Activated CD8-positive, alpha-beta memory T cell treated with anti-CD3 and anti-CD28 coated beads, Interleukin-2, amount 10 ng/mL, durations not matched to agents 7 days and 5 days (primary cell): ENCODE measurements at regions not wholly inside any gene's neighbourhood (a gene's known extent, or its start where the extent isn't known, plus 50 kb on each side); places are given as distances from the start of the nearest gene placed in this dataset.

Source experiments
- ATAC-seq: fragments of 150-1000 bp; cut with Tn5 transposase; one replicate; pipeline ENCODE4 v1.10.0; 2021; ENCODE audit warnings: moderate library complexity
- CTCF ChIA-PET: fragments of 350-600 bp; sonication (Branson Sonifier 250); formaldehyde crosslinking; loops from one replicate; lab custom pipeline; 2021; ENCODE audit warnings: antibody characterized with exemption; lab: Charles Lee
- DNase-seq: peaks from one replicate; pipeline ENCODE4 v3.0.0-alpha.2; 2020
- H3K27ac Mint-ChIP-seq: one replicate; pipeline ENCODE4 v1.8.0; 2021; ENCODE audit warnings: mild to moderate bottlenecking, mixed read lengths
- H3K27me3 Mint-ChIP-seq: one replicate; pipeline ENCODE4 v1.8.0; 2021; ENCODE audit warnings: mixed read lengths
- H3K36me3 Mint-ChIP-seq: one replicate; pipeline ENCODE4 v1.8.0; 2021; ENCODE audit warnings: mild to moderate bottlenecking, mixed read lengths
- H3K4me1 Mint-ChIP-seq: one replicate; pipeline ENCODE4 v1.8.0; 2021; ENCODE audit warnings: mixed read lengths
- H3K4me3 Mint-ChIP-seq: one replicate; pipeline ENCODE4 v1.8.0; 2021; ENCODE audit warnings: mild to moderate bottlenecking, moderate library complexity, mixed read lengths
- H3K9me3 Mint-ChIP-seq: one replicate; pipeline ENCODE4 v1.8.0; 2022; ENCODE audit warnings: low read depth, mixed read lengths

DNA sequence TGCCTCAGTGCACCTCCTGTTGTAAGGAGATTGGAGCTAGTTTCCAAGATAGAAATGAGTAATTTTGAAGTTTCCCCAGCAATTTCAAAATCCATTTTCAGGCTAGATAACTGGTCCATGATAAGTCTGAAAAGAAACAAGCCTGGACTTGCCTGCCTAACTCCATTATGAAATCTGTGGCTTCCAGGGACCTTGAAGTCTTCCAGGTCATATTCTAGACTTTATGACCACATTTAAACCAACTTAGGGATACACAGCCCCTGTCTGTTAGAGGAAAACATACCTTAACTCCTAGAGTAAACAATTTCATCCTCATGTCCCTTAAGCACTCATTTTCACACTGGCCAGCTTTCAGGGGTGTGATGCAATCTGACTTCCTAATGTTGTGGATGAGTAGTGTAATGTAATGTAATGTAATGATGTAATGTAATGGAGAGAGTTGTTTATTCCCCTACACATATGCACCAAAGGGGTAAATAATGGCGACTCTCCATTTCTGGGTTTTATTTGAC is 96.7 kb upstream of the FAM20A start:
- H3K4me1 Mint-ChIP-seq = no peaks in the 10 kb centered on the region
- CTCF ChIA-PET = no interaction called here
- H3K4me3 Mint-ChIP-seq = no peak overlapping the region
- H3K27ac Mint-ChIP-seq = no peak overlapping the region
- H3K9me3 Mint-ChIP-seq = no peaks in the 10 kb centered on the region
- no peaks in the 10 kb centered on the region for H3K36me3 Mint-ChIP-seq
- ATAC-seq = no peak
- DNase-seq = no peak
- peaks cover 4% of the 10 kb centered on the region for H3K27me3 Mint-ChIP-seq

DNA sequence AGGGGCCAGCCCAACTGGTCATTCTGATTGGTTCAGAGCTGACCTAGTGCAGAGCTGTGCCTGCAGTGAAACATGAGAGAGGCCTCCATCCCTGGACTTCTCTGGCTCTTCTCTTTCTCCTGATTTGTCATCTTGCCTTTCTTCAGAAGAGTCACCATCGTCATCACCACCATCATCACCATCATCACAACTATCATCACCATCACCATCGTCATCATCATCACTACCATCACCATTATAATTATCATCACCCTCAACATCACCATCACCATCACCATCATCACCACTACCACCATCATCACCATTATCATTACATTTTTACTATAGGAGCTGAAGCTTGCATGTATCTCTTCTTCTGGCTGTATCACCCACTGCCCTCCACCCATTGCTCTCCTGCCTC is 94.5 kb upstream of the FAM20A start:
- CTCF ChIA-PET = no interaction called here
- Mint-ChIP-seq H3K27me3 (peaks cover 4% of the 10 kb centered on the region), H3K4me3 (no peak overlapping the region), H3K9me3 (no peaks in the 10 kb centered on the region), H3K27ac (no peak overlapping the region), H3K4me1 (no peaks in the 10 kb centered on the region), H3K36me3 (no peaks in the 10 kb centered on the region)
- ATAC-seq (no peak), DNase-seq (no peak)

DNA sequence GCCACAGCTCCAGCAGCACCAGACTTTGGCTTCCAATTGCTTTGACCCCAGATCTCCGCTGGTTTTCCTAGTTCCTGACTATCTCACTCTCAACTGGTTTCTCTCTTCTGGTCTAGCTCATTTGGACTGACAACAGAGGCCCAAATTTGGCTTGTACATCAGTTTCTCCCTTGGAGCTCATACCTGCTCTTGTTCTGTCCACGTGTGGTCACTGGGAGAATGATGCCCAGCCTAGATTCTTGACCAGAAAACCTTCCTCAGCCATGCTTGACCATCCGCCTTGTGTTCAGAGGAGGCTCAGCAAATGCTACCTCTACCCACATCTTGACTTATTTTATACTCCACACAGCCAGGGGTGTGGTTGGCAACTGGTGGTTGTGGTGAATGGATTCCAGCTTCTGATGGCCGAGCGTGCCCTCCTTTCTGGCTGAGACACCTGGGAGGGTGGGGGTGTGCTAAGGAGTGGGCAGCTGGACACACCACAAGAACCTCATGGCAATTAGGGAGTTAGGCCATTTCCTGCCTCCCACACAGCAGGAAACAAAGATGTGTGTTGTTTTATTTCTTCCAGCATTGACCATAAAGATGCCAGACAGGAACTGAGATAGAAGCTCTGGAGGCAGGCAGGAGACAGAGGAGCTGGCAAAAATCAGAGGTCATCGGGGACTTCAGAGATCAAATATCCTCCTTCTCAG is 93.8 kb upstream of the FAM20A start:
- CTCF ChIA-PET = no interaction called here
- Mint-ChIP-seq H3K4me3 (no peak overlapping the region), H3K9me3 (no peaks in the 10 kb centered on the region), H3K27me3 (peaks cover 4% of the 10 kb centered on the region), H3K4me1 (no peaks in the 10 kb centered on the region), H3K36me3 (no peaks in the 10 kb centered on the region), H3K27ac (no peak overlapping the region)
- no peak for DNase-seq
- no peak for ATAC-seq

DNA sequence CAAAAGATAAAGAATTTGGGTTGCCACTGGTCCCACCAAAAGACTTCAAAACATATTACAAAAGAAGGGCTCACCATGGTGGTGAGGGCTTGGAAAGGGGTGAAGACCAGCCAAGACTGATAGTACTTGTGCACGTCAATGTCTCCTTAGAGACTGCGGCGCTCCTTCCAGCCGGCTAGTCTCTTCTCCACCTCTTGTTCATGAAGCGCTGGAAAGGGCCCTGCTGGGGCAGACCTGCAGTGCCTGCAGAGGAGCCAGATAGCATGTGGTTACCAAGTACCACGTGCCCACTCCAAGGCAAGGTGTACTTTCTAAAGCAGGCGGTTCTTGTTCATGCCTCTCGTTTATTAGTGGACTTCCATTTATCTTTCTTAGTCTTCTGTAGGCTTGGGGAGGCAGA is 92.7 kb upstream of the FAM20A start:
- ATAC-seq (no peak), DNase-seq (no peak)
- H3K4me3 Mint-ChIP-seq = no peak overlapping the region
- no peak overlapping the region for H3K27ac Mint-ChIP-seq
- peaks cover 4% of the 10 kb centered on the region for H3K27me3 Mint-ChIP-seq
- H3K9me3 Mint-ChIP-seq = no peaks in the 10 kb centered on the region
- CTCF ChIA-PET = no interaction called here
- no peaks in the 10 kb centered on the region for H3K4me1 Mint-ChIP-seq
- no peaks in the 10 kb centered on the region for H3K36me3 Mint-ChIP-seq

DNA sequence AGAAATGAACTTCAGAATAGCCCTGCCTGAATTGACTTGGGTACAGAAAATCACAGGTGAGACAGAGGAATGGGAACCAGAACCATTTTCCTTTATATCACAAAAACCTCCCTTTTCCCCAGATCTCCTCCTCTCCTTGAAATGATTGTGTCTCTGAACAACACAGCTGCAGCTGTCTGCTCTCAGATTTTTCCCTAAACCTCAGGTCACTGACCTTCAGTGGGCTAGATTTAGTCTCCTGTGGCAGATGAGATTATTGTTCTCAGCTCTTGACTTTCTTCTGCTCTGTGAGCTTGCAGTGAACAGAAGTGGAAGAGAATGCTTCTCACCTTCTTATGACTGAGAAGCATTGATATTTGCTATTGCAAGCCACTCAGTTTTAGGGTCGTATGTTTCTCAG is 92.3 kb upstream of the FAM20A start:
- Mint-ChIP-seq H3K27ac (no peak overlapping the region), H3K4me3 (no peak overlapping the region), H3K4me1 (no peaks in the 10 kb centered on the region), H3K36me3 (no peaks in the 10 kb centered on the region), H3K27me3 (peaks cover 4% of the 10 kb centered on the region), H3K9me3 (no peaks in the 10 kb centered on the region)
- CTCF ChIA-PET = no interaction called here
- ATAC-seq (no peak), DNase-seq (no peak)

DNA sequence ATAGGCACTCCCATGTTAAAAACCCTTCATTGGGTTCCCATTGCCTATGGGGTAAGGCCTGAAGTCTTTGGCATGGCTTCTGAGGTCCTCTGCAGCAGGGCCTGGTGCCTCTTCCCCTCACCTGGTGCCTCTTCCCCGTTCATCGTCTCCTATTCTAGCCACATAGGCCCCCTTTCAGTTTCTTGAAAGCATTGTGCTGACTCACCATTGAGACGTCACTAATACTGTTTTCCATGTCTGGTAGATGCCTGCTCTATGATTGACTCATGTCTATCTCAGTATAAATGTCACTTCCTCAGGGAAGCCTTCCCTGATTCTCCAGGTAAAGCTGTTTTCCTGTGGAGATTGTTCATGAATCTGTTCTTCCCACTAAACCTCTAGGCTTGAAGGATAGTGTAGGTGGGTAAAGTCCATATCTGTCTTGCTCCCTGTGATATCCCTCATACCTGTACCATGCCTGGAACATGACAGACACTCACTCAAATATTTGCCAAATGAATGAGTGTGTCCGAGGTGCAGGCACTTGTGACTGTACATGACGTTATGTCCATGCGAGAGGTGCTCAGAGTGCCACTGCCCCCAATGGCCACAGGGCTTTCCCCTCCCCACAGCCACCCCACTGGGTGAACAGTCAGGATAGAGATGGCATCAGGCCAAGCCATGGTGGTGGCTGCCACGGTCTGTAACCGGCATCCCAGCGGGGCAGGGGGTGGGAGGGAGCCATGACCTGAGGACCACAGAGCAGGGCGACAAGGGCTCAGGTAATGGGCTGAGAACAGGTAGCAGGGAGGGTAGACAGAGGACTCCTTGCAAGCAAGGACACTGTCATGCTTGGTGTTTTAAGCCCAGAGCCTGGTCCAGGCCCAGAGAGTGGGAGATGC is 85.2 kb upstream of the FAM20A start:
- Mint-ChIP-seq H3K27ac (no peak overlapping the region), H3K4me3 (no peak overlapping the region), H3K27me3 (peaks cover 2% of the 10 kb centered on the region), H3K4me1 (no peaks in the 10 kb centered on the region), H3K9me3 (no peaks in the 10 kb centered on the region), H3K36me3 (no peaks in the 10 kb centered on the region)
- no peak for DNase-seq
- CTCF ChIA-PET = no interaction called here
- no peak for ATAC-seq

DNA sequence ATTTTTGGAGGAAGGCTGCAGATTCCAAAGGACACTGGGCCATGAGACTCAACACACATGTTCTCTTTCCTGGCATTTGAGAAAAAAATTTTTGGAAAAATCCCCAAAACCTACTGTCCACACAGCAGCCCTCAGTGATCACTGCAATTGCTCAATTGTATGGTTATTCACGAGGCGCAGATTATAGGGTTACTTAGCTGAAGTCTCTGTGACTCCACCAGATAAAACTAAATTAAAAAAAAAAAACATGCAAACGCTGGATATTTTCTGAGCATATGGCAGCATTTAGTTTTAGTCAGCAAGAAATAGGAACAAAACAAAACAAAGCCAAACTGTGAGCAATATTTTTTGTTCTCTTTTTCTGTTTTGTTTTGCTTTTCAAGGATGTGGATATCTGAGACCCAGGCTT is 83.8 kb upstream of the FAM20A start:
- H3K9me3 Mint-ChIP-seq = no peaks in the 10 kb centered on the region
- H3K4me1 Mint-ChIP-seq = no peaks in the 10 kb centered on the region
- H3K27me3 Mint-ChIP-seq = peaks cover 2% of the 10 kb centered on the region
- DNase-seq (no peak), ATAC-seq (no peak)
- no peak overlapping the region for H3K27ac Mint-ChIP-seq
- no peaks in the 10 kb centered on the region for H3K36me3 Mint-ChIP-seq
- CTCF ChIA-PET = no interaction called here
- no peak overlapping the region for H3K4me3 Mint-ChIP-seq

DNA sequence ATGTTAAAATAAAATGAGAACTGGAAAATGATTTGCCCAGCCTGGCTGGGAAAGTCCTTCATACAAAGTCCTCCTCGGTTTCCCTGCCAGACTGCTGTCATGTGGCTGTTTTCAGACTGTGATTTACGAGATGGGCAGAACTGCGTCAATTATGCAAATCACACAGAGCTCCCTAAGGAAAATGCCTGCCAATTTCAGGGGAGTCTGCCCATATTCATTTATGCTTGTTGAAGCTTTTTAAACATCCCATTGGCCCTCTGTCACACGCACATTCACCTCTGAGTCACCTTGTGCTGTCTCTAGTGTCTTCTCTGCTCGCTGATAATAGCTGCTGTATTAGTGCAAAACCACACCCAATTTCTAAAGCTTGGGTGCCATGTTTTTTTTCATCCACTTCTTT is 81.7 kb upstream of the FAM20A start:
- ATAC-seq = no peak
- CTCF ChIA-PET = interaction anchor here (2.0 kb wide), 1 partner anchor 12 kb away, joined by 5 read pairs; no protein-coding TSS in a partner anchor

DNA sequence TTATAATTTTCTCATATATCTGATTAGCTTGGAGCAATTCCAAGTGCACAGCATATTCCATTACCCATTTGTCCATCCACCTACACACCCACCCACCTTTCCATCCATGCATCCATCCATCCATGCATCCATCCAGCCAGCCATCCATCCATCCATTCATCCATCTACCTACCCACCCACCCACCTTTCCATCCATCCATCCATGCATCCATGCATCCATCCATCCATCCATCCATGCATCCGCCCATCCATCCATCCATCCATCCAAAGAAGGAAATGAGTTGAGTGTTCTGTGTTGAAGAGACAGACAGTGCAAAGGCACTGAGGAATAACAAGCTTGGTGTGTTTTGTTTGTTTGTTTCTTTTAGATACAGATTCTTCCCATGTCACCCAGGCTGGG is 78.7 kb upstream of the FAM20A start:
- no peak for ATAC-seq
- no peak overlapping the region for H3K4me3 Mint-ChIP-seq

More for the DNA sequence above, 81.7 kb upstream of the FAM20A start:
- Mint-ChIP-seq H3K4me3 (no peak overlapping the region), H3K4me1 (no peaks in the 10 kb centered on the region), H3K9me3 (no peaks in the 10 kb centered on the region), H3K27me3 (no peaks in the 10 kb centered on the region), H3K27ac (no peak overlapping the region), H3K36me3 (no peaks in the 10 kb centered on the region)
- DNase-seq = no peak

DNA sequence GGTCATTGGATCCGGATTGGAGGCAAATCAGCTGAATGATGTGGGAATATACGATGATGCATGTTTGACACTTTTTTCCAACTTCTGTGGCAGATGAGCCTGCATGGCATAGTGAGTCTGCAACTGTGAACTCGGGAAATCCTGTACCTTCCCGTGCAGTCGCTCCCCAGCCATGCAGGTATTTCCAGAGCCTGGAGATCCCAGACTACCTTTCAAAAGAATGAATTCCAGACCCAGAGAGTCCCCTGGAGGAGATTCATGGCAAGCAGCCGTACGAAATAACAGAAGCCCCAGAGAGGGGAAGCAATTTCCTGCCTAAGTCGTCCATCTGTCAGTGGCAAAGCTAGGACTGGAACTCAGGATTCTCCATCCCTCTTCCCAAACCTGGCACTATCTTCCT is 75.7 kb upstream of the FAM20A start:
- H3K4me1 Mint-ChIP-seq = no peaks in the 10 kb centered on the region
- no peaks in the 10 kb centered on the region for H3K36me3 Mint-ChIP-seq
- no peak overlapping the region for H3K27ac Mint-ChIP-seq
- no peak overlapping the region for H3K4me3 Mint-ChIP-seq
- DNase-seq (no peak), ATAC-seq (no peak)
- peaks cover 9% of the 10 kb centered on the region for H3K27me3 Mint-ChIP-seq
- H3K9me3 Mint-ChIP-seq = no peaks in the 10 kb centered on the region
- CTCF ChIA-PET = no interaction called here

More for the DNA sequence above, 78.7 kb upstream of the FAM20A start:
- H3K4me1 Mint-ChIP-seq = no peaks in the 10 kb centered on the region
- H3K27me3 Mint-ChIP-seq = no peaks in the 10 kb centered on the region
- H3K36me3 Mint-ChIP-seq = no peaks in the 10 kb centered on the region
- no peak for DNase-seq
- no peaks in the 10 kb centered on the region for H3K9me3 Mint-ChIP-seq
- no peak overlapping the region for H3K27ac Mint-ChIP-seq
- CTCF ChIA-PET = no interaction called here

DNA sequence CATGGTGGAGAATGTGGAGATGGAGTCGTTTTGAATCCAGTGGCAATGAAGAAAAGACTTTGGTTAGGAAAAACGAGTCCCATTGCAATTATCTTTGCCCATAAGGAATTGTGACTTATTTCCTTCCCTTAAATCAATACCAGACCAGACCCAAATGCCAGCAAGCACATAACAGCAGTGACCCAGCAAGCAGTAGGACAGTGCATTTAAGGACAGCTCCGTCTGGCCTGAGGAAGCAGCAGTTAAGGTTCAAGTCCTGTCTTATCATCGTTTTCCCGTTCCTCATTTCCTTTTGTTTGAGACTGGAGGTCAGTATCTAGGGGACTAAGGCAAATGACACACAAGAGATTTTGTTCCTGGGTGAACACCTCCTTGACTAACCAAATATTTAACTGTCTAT is 74.6 kb upstream of the FAM20A start:
- no peak for ATAC-seq
- CTCF ChIA-PET = no interaction called here

DNA sequence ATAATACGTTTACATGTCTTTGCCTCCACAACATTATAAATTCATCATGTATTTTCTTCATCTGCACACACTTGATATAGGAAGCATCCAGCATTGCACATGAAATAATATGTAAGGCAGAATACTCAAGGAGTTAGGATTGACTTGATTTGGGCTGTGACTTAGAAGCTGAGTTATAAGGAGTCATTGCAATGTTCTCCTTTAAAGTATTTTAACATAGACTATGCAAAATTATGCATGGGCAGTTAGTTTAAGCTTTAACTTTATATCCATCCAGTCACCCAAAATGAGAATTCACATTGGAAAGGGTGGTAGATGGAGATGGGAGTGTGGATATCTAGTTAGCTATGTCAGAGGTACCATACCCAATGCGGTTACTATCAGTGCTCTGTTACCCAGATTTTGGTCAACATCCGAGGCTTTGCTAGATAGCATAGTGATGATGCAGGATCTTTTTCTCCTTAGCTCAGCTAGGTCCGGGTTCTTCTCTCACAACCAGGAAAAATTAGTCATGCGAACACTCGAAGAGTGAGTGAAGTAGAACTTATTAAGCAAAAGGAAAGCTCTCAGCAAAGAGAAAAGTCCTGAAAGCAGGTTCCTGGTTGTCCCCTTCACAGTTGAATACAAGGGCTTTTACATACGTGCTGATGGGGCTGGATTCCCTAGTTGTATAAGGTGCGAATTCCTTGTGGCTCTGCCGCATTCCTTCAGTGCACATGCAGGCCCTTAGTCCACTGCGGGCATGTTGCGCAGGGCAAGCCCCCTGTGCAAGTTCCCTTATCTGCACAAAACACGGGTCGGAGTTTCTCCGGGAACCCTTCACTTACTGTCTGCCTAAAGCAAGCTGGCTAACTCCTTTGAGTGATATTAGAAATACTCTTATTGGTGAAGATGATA is 73.1 kb upstream of the FAM20A start:
- Mint-ChIP-seq H3K36me3 (no peaks in the 10 kb centered on the region), H3K27ac (no peak overlapping the region), H3K4me1 (no peaks in the 10 kb centered on the region), H3K27me3 (peaks cover 11% of the 10 kb centered on the region), H3K4me3 (no peak overlapping the region), H3K9me3 (no peaks in the 10 kb centered on the region)
- no peak for DNase-seq
- ATAC-seq = no peak
- CTCF ChIA-PET = no interaction called here

More for the DNA sequence above, 74.6 kb upstream of the FAM20A start:
- Mint-ChIP-seq H3K27me3 (peaks cover 9% of the 10 kb centered on the region), H3K4me3 (no peak overlapping the region), H3K36me3 (no peaks in the 10 kb centered on the region), H3K27ac (no peak overlapping the region), H3K9me3 (no peaks in the 10 kb centered on the region), H3K4me1 (no peaks in the 10 kb centered on the region)
- DNase-seq = no peak
